CD8-positive, alpha-beta memory T cell (primary cell): ENCODE measurements at regions not wholly inside any gene's neighbourhood (a gene's known extent, or its start where the extent isn't known, plus 50 kb on each side); places are given as distances from the start of the nearest gene placed in this dataset.

ENCODE experiments used
- CTCF ChIA-PET: fragments of 350-600 bp; sonication (Branson Sonifier 250); formaldehyde crosslinking; loops from one replicate; lab custom pipeline; 2021; ENCODE audit warnings: antibody characterized with exemption; lab: Charles Lee
- POLR2A ChIA-PET: fragments of 350-600 bp; sonication (Branson Sonifier 250); formaldehyde crosslinking; loops from one replicate; lab custom pipeline; 2021; ENCODE audit warnings: antibody characterized with exemption; lab: Charles Lee
- DNase-seq, 5 donors: peaks; one replicate each; pipeline versions ENCODE4 v3.0.0 to v3.0.0-alpha.2; 2020 to 2022; ENCODE audit warnings: mixed read lengths in 1 of 5
- H3K27ac ChIP-seq: one replicate; pipeline ENCODE4 v1.7.0; 2013; ENCODE audit warnings: low read depth, mild to moderate bottlenecking, low read length, moderate library complexity
- H3K27me3 ChIP-seq: 2 replicates; pipeline ENCODE4 v1.7.0; 2013; ENCODE audit warnings: low read length, mild to moderate bottlenecking; ENCODE audit not compliant: insufficient read depth, poor library complexity, severe bottlenecking
- H3K36me3 ChIP-seq: 2 replicates; pipeline ENCODE4 v1.7.0; 2013; ENCODE audit warnings: mild to moderate bottlenecking, low read length, moderate library complexity; ENCODE audit not compliant: insufficient read depth
- H3K4me1 ChIP-seq: 2 replicates; pipeline ENCODE4 v1.7.0; 2013; ENCODE audit warnings: mild to moderate bottlenecking, low read length, moderate library complexity; ENCODE audit not compliant: insufficient read depth
- H3K4me3 ChIP-seq: 2 replicates; pipeline ENCODE4 v1.7.0; 2013; ENCODE audit warnings: mild to moderate bottlenecking, low read length
- H3K9me3 ChIP-seq: 2 replicates; pipeline ENCODE4 v1.7.0; 2013; ENCODE audit warnings: mild to moderate bottlenecking, low read length
- H3K27ac Mint-ChIP-seq, 8 donors: one replicate each; pipeline ENCODE4 v1.8.0; 2020 to 2021; ENCODE audit warnings: mixed read lengths in 8 of 8, mild to moderate bottlenecking in 6 of 8, inconsistent platforms in 3 of 8, moderate library complexity in 3 of 8
- H3K27me3 Mint-ChIP-seq, 2 donors: one replicate each; pipeline ENCODE4 v1.8.0; 2020 to 2021; ENCODE audit warnings: mixed read lengths in 2 of 2, mild to moderate bottlenecking in 1 of 2, moderate library complexity in 1 of 2
- H3K36me3 Mint-ChIP-seq, 3 donors: one replicate each; pipeline ENCODE4 v1.8.0; 2020 to 2021; ENCODE audit warnings: mixed read lengths in 3 of 3, inconsistent platforms in 1 of 3, mild to moderate bottlenecking in 1 of 3
- H3K4me1 Mint-ChIP-seq, 3 donors: one replicate each; pipeline ENCODE4 v1.8.0; 2020 to 2021; ENCODE audit warnings: mixed read lengths in 3 of 3, inconsistent platforms in 1 of 3, mild to moderate bottlenecking in 1 of 3
- H3K4me3 Mint-ChIP-seq, 7 donors: one replicate each; pipeline ENCODE4 v1.8.0; 2020 to 2021; ENCODE audit warnings: mixed read lengths in 7 of 7, mild to moderate bottlenecking in 6 of 7, moderate library complexity in 4 of 7, inconsistent platforms in 2 of 7
- H3K9me3 Mint-ChIP-seq, 5 donors: one replicate each; pipeline ENCODE4 v1.8.0; 2020 to 2022; ENCODE audit warnings: mixed read lengths in 5 of 5, mild to moderate bottlenecking in 3 of 5, moderate library complexity in 2 of 5, inconsistent platforms in 1 of 5

- CTCF ChIA-PET = no interaction called here
These were observed 113.0 kb upstream of the NEDD4L start for GRCh38 chr18:57931038-57931437.

GRCh38 chr18:57930476-57930875, 113.5 kb upstream of the NEDD4L start:
- Mint-ChIP-seq H3K4me1 (peaks cover 0 to 5% (median 3%) of the 10 kb centered on the region in 3 donors), H3K4me3 (peak overlapping the region in 1 of 7 donors; percentile 24), H3K36me3 (no peaks in the 10 kb centered on the region), H3K9me3 (peaks cover 0 to 6% (median 0%) of the 10 kb centered on the region in 5 donors), H3K27me3 (no peaks in the 10 kb centered on the region), H3K27ac (no peak overlapping the region)
- Histone ChIP-seq H3K36me3 (no peaks in the 10 kb centered on the region), H3K4me3 (no peak overlapping the region), H3K27ac (no peak overlapping the region), H3K9me3 (no peaks in the 10 kb centered on the region), H3K27me3 (no peaks in the 10 kb centered on the region), H3K4me1 (no peaks in the 10 kb centered on the region)
- ChIA-PET CTCF (no interaction called here), POLR2A (no interaction called here)
- DNase-seq = no peak

More at GRCh38 chr18:57931038-57931437, 113.0 kb upstream of the NEDD4L start:
- Histone ChIP-seq H3K4me1 (no peaks in the 10 kb centered on the region), H3K9me3 (no peaks in the 10 kb centered on the region), H3K36me3 (no peaks in the 10 kb centered on the region), H3K27me3 (no peaks in the 10 kb centered on the region), H3K27ac (no peak overlapping the region), H3K4me3 (no peak overlapping the region)
- Mint-ChIP-seq H3K27ac (no peak overlapping the region), H3K9me3 (peaks cover 0 to 6% (median 0%) of the 10 kb centered on the region in 5 donors), H3K27me3 (no peaks in the 10 kb centered on the region), H3K4me3 (peak overlapping the region in 1 of 7 donors; percentile 24), H3K4me1 (peaks cover 0 to 5% (median 3%) of the 10 kb centered on the region in 3 donors), H3K36me3 (no peaks in the 10 kb centered on the region)
- POLR2A ChIA-PET = no interaction called here
- DNase-seq = no peak

- H3K27me3 ChIP-seq = no peaks in the 10 kb centered on the region
- Mint-ChIP-seq H3K27ac (peak overlapping the region in 1 of 8 donors; percentile 27), H3K4me1 (peaks cover 0 to 5% (median 3%) of the 10 kb centered on the region in 3 donors), H3K27me3 (no peaks in the 10 kb centered on the region), H3K9me3 (peaks cover 0 to 3% (median 0%) of the 10 kb centered on the region in 5 donors), H3K36me3 (no peaks in the 10 kb centered on the region), H3K4me3 (no peak overlapping the region)
- no peaks in the 10 kb centered on the region for H3K36me3 ChIP-seq
- H3K4me3 ChIP-seq = no peak overlapping the region
- H3K9me3 ChIP-seq = no peaks in the 10 kb centered on the region
- ChIA-PET CTCF (no interaction called here), POLR2A (no interaction called here)
- no peak overlapping the region for H3K27ac ChIP-seq
- no peaks in the 10 kb centered on the region for H3K4me1 ChIP-seq
- no peak for DNase-seq
These were observed 114.1 kb upstream of the NEDD4L start for GRCh38 chr18:57929922-57930321.

- no peaks in the 10 kb centered on the region for H3K27me3 ChIP-seq
- Mint-ChIP-seq H3K4me3 (no peak overlapping the region), H3K36me3 (no peaks in the 10 kb centered on the region), H3K4me1 (peaks cover 0 to 5% (median 3%) of the 10 kb centered on the region in 3 donors), H3K27me3 (no peaks in the 10 kb centered on the region), H3K27ac (no peak overlapping the region), H3K9me3 (no peaks in the 10 kb centered on the region)
- no peaks in the 10 kb centered on the region for H3K9me3 ChIP-seq
- ChIA-PET CTCF (no interaction called here), POLR2A (no interaction called here)
- no peaks in the 10 kb centered on the region for H3K4me1 ChIP-seq
- DNase-seq = no peak
- no peak overlapping the region for H3K27ac ChIP-seq
- H3K36me3 ChIP-seq = no peaks in the 10 kb centered on the region
- H3K4me3 ChIP-seq = no peak overlapping the region
These were observed 115.6 kb upstream of the NEDD4L start for GRCh38 chr18:57928466-57928865.

GRCh38 chr18:57927511-57927910, 116.5 kb upstream of the NEDD4L start:
- Mint-ChIP-seq H3K36me3 (no peaks in the 10 kb centered on the region), H3K4me1 (peaks cover 0 to 5% (median 3%) of the 10 kb centered on the region in 3 donors), H3K27ac (no peak overlapping the region), H3K9me3 (no peaks in the 10 kb centered on the region), H3K27me3 (no peaks in the 10 kb centered on the region), H3K4me3 (no peak overlapping the region)
- Histone ChIP-seq H3K27me3 (no peaks in the 10 kb centered on the region), H3K36me3 (no peaks in the 10 kb centered on the region), H3K27ac (no peak overlapping the region), H3K4me3 (no peak overlapping the region), H3K4me1 (no peaks in the 10 kb centered on the region), H3K9me3 (no peaks in the 10 kb centered on the region)
- POLR2A ChIA-PET = no interaction called here
- no peak for DNase-seq
- CTCF ChIA-PET = no interaction called here

GRCh38 chr18:57925706-57926105, 118.3 kb upstream of the NEDD4L start:
- H3K4me1 Mint-ChIP-seq = no peaks in the 10 kb centered on the region
- no peak overlapping the region for H3K27ac Mint-ChIP-seq
- no peak overlapping the region for H3K27ac ChIP-seq
- H3K9me3 Mint-ChIP-seq = no peaks in the 10 kb centered on the region
- H3K9me3 ChIP-seq = no peaks in the 10 kb centered on the region
- H3K27me3 Mint-ChIP-seq = peaks cover 0 to 2% of the 10 kb centered on the region in 2 donors
- no peaks in the 10 kb centered on the region for H3K4me1 ChIP-seq
- no peak overlapping the region for H3K4me3 Mint-ChIP-seq
- no peaks in the 10 kb centered on the region for H3K36me3 ChIP-seq
- H3K27me3 ChIP-seq = no peaks in the 10 kb centered on the region
- no peak for DNase-seq
- H3K36me3 Mint-ChIP-seq = no peaks in the 10 kb centered on the region
- CTCF ChIA-PET = no interaction called here
- POLR2A ChIA-PET = no interaction called here
- no peak overlapping the region for H3K4me3 ChIP-seq

- Mint-ChIP-seq H3K4me3 (no peak overlapping the region), H3K36me3 (no peaks in the 10 kb centered on the region), H3K27me3 (peaks cover 0 to 2% of the 10 kb centered on the region in 2 donors), H3K27ac (no peak overlapping the region), H3K4me1 (no peaks in the 10 kb centered on the region), H3K9me3 (no peaks in the 10 kb centered on the region)
- Histone ChIP-seq H3K9me3 (no peaks in the 10 kb centered on the region), H3K27ac (no peak overlapping the region), H3K4me3 (no peak overlapping the region), H3K27me3 (no peaks in the 10 kb centered on the region), H3K36me3 (no peaks in the 10 kb centered on the region), H3K4me1 (no peaks in the 10 kb centered on the region)
- DNase-seq = no peak
- ChIA-PET POLR2A (no interaction called here), CTCF (no interaction called here)
These were observed 120.4 kb upstream of the NEDD4L start for GRCh38 chr18:57923611-57924010.

- H3K9me3 Mint-ChIP-seq = no peaks in the 10 kb centered on the region
- no peak overlapping the region for H3K4me3 ChIP-seq
- H3K27me3 Mint-ChIP-seq = peaks cover 0 to 2% of the 10 kb centered on the region in 2 donors
- H3K4me3 Mint-ChIP-seq = no peak overlapping the region
- ChIA-PET POLR2A (no interaction called here), CTCF (no interaction called here)
- H3K27ac ChIP-seq = no peak overlapping the region
- no peak overlapping the region for H3K27ac Mint-ChIP-seq
- no peaks in the 10 kb centered on the region for H3K27me3 ChIP-seq
- H3K4me1 ChIP-seq = no peaks in the 10 kb centered on the region
- no peaks in the 10 kb centered on the region for H3K36me3 ChIP-seq
- no peak for DNase-seq
- no peaks in the 10 kb centered on the region for H3K36me3 Mint-ChIP-seq
- no peaks in the 10 kb centered on the region for H3K9me3 ChIP-seq
- no peaks in the 10 kb centered on the region for H3K4me1 Mint-ChIP-seq
These were observed 119.8 kb upstream of the ATP8B1 start for GRCh38 chr18:57922885-57923284.

GRCh38 chr18:57921708-57922107, 118.6 kb upstream of the ATP8B1 start:
- POLR2A ChIA-PET = no interaction called here
- no peak overlapping the region for H3K4me3 Mint-ChIP-seq
- CTCF ChIA-PET = no interaction called here

More at GRCh38 chr18:57921708-57922107, 118.6 kb upstream of the ATP8B1 start:
- no peaks in the 10 kb centered on the region for H3K36me3 ChIP-seq
- no peak for DNase-seq
- peaks cover 0 to 2% of the 10 kb centered on the region in 2 donors for H3K27me3 Mint-ChIP-seq
- H3K4me3 ChIP-seq = no peak overlapping the region
- H3K9me3 ChIP-seq = no peaks in the 10 kb centered on the region
- H3K36me3 Mint-ChIP-seq = no peaks in the 10 kb centered on the region
- no peak overlapping the region for H3K27ac Mint-ChIP-seq
- H3K4me1 ChIP-seq = no peaks in the 10 kb centered on the region
- peaks cover 0 to 2% (median 0%) of the 10 kb centered on the region in 3 donors for H3K4me1 Mint-ChIP-seq
- H3K27ac ChIP-seq = no peak overlapping the region
- H3K9me3 Mint-ChIP-seq = no peaks in the 10 kb centered on the region
- no peaks in the 10 kb centered on the region for H3K27me3 ChIP-seq
